Fibroblast of pulmonary artery (primary cell): ENCODE measurements at regions not wholly inside any gene's neighbourhood (a gene's known extent, or its start where the extent isn't known, plus 50 kb on each side); places are given as distances from the start of the nearest gene placed in this dataset.

Experiments
- DNase-seq: peaks from one replicate; pipeline ENCODE4 v3.0.0-alpha.2; 2010; ENCODE audit warnings: low read depth
- H3K4me3 ChIP-seq: replicated peaks from 2 replicates; pipeline ENCODE4 v1.5.1; 2011; ENCODE audit warnings: low read depth, mild to moderate bottlenecking, control low read depth, low read length, moderate library complexity
- CTCF ChIP-seq: IDR thresholded peaks from 2 replicates; pipeline ENCODE4 v1.5.1; 2011; ENCODE audit warnings: mild to moderate bottlenecking, control low read depth, low read length, inconsistent platforms; ENCODE audit errors: missing control alignments

- peak overlapping the region; percentile 40 for H3K4me3 ChIP-seq
- no peak for TF ChIP-seq CTCF
Observed at GRCh38 chr13:106349080-106349931, 186.2 kb downstream of the EFNB2 start.

GRCh38 chr13:106348075-106348840 lies 187.2 kb downstream of the EFNB2 start:
- no peak overlapping the region for H3K4me3 ChIP-seq
- peak; percentile 59 for DNase-seq

More at GRCh38 chr13:106349080-106349931, 186.2 kb downstream of the EFNB2 start:
- no peak for DNase-seq

GRCh38 chr13:106344342-106344741 lies 191.1 kb downstream of the EFNB2 start:
- TF ChIP-seq CTCF: no peak
- DNase-seq: no peak
- no peak overlapping the region for H3K4me3 ChIP-seq

More at GRCh38 chr13:106348075-106348840, 187.2 kb downstream of the EFNB2 start:
- no peak for TF ChIP-seq CTCF

GRCh38 chr13:106343836-106344235 lies 191.6 kb downstream of the EFNB2 start:
- DNase-seq: no peak
- no peak overlapping the region for H3K4me3 ChIP-seq
- TF ChIP-seq CTCF: no peak

- no peak for TF ChIP-seq CTCF
- no peak for DNase-seq
- H3K4me3 ChIP-seq: no peak overlapping the region
Observed at GRCh38 chr13:106340249-106340648, 195.2 kb downstream of the EFNB2 start.

GRCh38 chr13:106337096-106337850 lies 198.2 kb downstream of the EFNB2 start:
- no peak overlapping the region for H3K4me3 ChIP-seq
- DNase-seq: no peak
- no peak for TF ChIP-seq CTCF
